ENCODE measurements at regions not wholly inside any gene's neighbourhood (a gene's known extent, or its start where the extent isn't known, plus 50 kb on each side); places are given as distances from the start of the nearest gene placed in this dataset.
"Not testable (repeated sequence)": the region's sequence is repeated elsewhere in the genome, so short reads cannot be mapped to it uniquely, and the experiment has no call there.

- no peak for TF ChIP-seq CTCF (conservative IDR thresholded peaks at IDR 0.05)
- H3K27ac ChIP-seq = no peak overlapping the region
Measured at GRCh38 chr3:39705351-39705900, 104.0 kb upstream of the MYRIP start.

- no peak overlapping the region for H3K27ac ChIP-seq
- TF ChIP-seq CTCF (conservative IDR thresholded peaks at IDR 0.05) = peak; percentile 80
Measured at GRCh38 chr3:39707314-39707909, 102.0 kb upstream of the MYRIP start.

- no peak for TF ChIP-seq CTCF (conservative IDR thresholded peaks at IDR 0.05)
- no peak overlapping the region for H3K27ac ChIP-seq
Measured at GRCh38 chr3:39712413-39713048, 96.9 kb upstream of the MYRIP start.

- H3K27ac ChIP-seq = not testable (repeated sequence)
Measured at GRCh38 chr3:39713341-39713740, 96.1 kb upstream of the MYRIP start.

GRCh38 chr3:39716849-39717248, 92.6 kb upstream of the MYRIP start:
- peak overlapping the region; percentile 36 for H3K27ac ChIP-seq
- TF ChIP-seq CTCF (conservative IDR thresholded peaks at IDR 0.05) = no peak

GRCh38 chr3:39718674-39719595, 90.5 kb upstream of the MYRIP start:
- no peak for TF ChIP-seq CTCF (conservative IDR thresholded peaks at IDR 0.05)
- H3K27ac ChIP-seq = no peak overlapping the region

- no peak for TF ChIP-seq CTCF (conservative IDR thresholded peaks at IDR 0.05)
- H3K27ac ChIP-seq = no peak overlapping the region
Measured at GRCh38 chr3:39721076-39721475, 88.3 kb upstream of the MYRIP start.
